GM18511 (cell line): ENCODE measurements at regions not wholly inside any gene's neighbourhood (a gene's known extent, or its start where the extent isn't known, plus 50 kb on each side); places are given as distances from the start of the nearest gene placed in this dataset.

Experiments
- ATAC-seq: cut with Tn5 transposase; IDR thresholded peaks from one replicate; pipeline ENCODE4 v1.9.1; 2021; ENCODE audit warnings: mild to moderate bottlenecking, moderate library complexity; ENCODE audit not compliant: unreplicated experiment

DNA sequence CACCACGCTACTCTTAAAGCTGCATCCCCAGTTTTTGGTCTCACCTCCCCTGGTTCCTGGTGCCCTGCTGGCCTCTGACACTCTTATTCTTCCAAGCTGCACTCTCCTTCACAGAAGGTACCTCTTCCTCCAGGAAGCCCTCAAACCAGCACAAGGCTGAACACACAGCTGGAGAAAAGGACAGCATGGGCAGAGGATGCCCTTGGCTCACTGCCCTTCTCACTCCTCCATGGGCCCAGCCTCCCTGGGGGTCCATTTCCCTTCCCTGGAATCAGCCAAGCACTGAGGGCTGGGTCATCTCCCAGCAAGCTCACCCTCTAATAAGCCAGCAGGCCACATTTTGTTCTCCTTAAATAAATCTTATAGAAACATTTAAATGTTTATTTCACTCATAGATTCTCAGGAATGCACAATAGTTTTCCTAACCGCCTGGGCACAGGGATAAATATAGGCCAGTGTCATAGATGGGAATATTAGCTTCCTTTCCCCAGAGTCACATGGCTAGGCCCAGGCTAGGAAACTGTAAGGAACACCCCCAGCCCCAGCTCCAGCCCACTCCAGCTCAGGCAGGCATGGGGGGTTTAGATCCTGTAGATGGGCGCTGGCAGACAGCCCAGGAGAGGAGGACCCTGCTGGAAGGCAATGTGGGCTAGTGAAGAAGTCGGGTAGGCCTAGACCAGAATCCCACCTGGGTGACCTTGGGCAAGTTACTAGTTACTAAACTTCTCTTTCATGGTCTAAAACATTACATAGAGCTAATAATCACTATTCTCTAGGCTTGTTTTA is 51.5 kb downstream of the IRAG1 start:
- ATAC-seq, result no peak

DNA sequence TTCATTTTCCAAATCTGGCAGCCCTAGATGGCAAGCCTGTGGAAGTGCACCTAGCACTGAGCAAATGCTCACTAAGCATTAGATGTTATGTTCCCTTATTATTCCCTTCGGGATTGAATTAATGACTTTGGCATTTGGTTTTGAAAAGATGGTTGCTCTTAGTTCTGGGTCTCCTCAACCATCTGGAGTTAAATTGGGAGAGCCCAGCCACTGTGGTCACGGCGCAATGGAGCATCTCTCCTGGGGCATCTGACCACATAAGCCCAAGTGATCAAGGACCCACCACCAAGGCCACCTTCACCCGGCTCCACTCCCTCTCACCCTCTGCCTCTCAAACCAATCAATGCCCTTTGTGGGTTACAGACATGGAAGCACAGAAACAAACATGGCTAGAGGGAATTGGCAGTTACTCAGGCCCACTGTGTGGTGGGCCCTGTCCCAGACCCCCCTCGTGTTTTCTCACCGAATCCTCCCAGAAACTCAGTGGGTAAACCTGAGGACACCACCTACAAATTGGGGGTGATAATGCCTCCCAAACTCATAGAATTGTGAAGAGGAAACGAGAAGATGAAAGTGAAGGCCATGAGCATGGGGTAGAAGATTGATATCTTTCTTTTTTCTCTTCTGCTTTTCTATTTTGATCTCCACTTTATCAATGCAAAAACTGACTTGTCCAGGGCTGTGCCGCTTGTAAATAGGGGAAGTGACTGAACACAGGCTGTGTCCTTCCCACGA is 52.2 kb downstream of the IRAG1 start:
- peak; percentile 85 for ATAC-seq

DNA sequence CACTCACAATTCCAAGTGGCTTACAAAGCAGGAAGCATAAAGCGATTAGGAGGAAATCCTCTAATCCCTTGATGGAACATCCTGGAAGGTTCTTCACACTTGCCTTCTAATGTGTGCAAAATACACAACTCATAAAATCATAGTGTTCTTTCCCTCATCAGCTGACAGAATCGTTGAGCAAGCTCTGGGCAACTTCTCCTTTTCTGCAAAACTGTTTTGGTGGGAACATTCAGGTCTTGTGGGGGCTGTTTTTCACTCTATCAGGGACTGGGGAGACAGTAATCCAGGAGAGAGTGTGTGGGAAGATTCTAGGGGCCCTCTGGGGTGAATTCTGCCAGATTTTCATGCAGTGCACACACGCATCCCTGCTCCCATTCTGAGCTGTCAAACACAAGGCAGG is 53.2 kb downstream of the IRAG1 start:
- no peak for ATAC-seq

DNA sequence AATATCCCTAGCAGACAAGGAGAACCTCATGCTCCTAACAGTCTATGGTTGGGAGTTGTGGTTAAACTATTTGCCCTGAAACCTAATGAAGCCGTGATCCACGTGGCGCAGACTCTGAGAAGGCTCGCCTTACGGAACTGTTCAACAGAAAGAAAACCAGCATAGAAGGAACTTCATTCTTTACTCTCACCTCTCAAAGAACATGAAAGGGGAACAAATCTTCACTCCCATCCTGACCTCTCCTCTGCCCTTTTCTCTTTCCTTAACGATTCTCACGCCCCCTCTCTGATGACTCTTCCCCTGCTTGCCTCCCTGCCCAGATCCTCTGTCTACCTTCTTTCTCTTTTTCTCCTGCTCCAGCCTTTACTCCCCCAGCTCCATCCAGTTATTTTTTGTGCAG is 54.2 kb downstream of the IRAG1 start:
- ATAC-seq, result no peak

DNA sequence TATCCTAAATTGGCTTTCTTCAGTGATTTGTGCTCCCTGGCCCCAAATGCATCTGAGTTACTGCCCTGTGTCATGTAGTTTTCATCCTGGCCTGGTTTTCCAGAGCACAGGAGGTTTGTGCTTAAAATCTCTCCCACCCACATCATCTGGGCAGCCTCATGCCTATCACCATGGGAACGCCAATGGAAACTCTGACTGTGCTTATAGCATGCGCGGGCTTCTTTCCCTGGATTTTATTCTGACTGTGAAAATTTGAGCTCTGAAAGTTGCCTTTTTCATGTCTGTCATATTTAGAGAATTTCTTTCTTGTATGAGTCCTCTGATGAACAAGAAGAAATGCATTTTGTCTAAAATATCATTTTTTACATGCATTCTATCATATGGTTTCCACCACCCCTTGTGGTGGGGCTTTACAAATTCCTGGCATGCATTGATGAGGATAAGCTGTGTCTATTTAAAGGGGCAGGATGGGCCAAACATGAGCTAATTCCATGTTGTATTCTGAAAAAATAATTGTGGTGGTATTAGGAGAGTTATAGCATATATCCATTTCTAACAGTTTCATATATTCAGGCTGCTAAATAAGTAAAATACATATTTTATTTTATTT is 55.1 kb downstream of the IRAG1 start:
- ATAC-seq, result no peak

DNA sequence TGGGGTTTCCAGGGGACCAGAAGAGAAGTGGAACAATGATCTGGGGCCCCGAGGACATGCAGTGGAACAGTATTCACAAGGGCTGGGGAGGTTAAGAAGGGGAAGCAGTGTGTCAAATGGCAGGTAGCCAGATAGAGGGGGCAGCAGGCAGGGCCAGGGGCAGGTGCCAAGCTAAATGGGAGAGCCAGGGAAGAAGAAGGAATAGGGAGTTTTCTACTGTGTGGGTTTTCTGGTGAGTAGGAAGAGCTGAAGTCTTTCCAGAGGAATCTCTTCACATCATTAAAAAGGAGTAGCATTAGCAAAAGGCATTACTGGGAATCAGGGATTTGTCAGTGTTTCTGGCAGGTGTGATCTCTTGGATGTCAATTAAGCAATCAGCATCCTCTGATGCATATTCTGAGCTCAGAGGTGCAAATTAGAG is 55.8 kb downstream of the IRAG1 start:
- ATAC-seq, result no peak

DNA sequence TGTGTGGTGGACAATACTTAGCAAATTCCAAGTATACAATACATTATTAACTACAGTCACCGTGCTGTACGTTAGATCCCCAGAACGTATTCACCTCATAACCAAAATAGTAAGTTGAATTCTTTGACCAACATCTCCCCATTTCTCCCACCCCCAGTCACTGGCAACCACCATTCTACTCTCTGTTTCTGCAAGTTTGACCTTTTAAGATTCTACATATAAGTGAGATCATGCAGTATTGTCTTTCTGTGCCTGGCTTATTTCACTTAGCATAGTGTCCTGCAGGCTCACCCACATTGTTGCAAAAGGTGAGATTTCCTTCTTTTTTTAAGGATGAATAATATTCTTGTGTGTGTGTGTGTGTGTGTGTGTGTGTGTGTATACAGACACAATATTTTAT is 59.1 kb downstream of the IRAG1 start:
- no peak for ATAC-seq

DNA sequence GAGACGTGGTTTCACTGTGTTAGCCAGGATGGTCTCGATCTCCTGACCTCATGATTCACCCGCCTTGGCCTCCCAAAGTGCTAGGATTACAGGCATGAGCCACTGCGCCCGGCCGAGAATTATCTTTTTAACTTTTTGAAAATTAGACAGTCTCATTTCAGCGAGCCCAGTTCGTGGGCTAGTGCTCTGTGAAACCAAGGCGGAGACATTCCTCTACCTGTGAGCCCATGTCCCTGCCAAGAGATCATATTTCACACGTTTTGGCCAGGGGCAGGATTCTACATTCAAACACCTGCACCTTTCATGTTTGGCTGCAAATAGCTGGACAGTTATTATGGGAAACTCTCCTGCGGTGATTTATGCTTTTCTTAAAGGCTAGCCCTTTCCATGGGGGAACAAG is 60.3 kb downstream of the IRAG1 start:
- no peak for ATAC-seq

DNA sequence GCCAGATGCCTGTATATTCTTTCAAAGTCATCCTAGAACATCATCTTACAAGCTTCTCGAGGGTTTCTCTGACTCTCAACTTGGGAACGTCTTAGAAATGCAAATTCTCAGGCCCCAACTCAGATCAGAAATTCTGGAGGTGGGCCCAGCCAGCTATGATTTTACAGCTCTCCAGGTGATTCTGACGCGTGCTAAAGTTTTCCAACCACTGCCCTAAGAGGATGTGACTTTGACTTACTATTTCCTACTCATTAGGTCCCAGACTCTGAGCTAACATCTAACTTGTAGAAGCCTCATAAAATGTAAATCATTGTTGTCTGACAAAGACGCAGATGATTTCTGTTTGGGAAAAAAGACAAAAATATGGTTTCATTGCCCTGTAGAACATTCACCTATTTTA is 61.1 kb downstream of the IRAG1 start:
- no peak for ATAC-seq

DNA sequence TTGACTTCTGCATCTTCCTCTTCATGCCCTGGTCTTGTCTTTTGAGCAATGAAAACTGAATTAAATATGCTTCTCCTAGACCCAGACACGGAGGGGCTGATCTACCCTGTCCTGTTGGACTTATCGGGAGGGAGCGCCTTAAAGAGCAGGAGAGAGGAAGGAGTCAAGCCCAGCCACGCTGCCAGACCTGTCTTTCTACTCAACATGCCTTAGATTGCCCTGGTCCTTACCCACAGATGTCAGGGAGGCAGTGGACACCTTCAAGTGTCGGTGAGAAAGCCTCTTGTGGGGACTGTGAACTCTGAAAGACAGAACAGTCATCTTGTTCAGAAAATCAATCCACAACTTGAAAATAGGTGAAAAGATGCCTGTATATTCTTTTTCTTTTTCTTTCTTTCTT is 61.8 kb downstream of the IRAG1 start:
- no peak for ATAC-seq

DNA sequence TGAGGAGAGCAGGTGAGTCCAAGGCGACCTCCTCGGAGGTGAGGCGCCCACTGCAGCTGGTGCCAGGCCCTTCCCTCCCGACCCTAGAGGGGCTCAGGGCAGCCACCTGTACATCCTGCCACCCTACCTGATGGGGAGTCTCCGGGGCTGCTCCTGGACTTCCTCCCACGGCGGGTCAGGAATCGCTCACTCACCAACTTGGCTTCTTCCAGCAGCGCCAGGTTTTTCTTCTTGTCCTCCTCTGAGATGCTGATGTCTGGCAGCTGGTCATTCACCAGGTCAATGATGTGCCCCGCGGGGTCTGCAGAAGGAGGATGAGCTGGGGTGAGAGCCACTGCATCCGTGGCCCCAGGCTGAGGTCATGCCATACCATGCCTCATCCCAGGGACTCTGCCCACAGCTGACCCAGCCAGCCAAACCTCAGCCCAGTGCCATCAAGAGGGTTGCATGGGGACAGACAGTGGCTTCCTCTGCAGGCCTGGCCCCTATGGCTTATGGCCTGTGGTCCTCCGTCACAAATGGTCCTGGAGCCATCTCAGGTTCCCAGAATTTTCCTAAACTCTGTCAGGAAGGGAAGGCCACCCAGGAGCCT is 61.0 kb upstream of the LYVE1 start:
- no peak for ATAC-seq

DNA sequence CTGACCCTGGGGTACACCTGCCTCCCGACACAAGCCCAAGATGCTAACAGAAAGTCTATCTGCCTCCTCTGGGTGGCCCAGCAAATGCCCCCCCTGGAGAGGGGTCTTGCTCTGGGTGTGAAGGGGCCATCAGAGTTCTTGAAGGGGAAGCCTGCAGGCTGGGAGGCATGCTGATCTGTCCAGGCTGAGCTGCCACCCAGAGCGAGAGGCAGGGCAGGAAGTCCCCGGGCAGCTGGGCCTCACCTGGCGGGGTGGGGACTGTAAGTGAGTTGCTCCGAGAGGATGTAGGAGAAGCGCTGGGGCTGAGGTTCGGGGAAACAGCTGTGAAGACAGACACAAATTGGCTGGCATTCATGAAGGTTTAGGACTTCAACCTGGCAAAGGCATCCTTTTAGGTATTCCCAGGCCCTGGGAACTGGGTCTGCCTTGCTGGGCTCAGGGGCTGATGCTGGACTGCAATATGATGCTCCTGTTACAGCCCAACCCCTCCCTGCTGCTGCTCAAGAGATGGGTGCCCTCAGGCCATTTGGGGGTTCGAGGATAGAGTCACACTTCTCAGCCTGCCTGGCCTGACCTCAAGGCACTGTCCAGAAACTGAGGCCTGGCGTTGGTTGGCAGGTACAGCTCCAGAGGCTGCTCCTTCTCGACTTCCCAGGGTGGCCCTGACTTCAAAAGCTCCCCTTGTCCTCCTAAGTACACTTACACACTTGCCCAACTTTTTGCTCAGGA is 60.2 kb upstream of the LYVE1 start:
- ATAC-seq, result no peak

DNA sequence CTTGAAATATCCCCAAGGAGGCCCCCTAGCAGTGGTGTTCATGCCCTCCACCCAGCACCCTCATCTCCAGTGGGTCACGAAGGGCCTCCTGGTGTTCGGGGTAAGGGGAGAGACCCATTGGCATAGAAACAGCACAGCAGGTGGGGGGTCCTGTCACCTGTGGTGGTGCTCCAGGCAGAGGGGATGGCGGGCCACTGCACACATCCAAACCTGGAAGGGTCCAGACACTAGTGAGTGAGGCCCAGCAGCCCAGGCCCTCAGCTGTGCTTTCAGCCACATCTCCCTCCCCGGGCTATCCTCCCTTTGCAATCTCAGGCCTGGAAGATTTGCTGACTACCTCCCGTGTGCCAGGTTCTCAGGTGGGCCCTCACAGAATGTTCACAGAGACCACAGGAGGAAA is 59.4 kb upstream of the LYVE1 start:
- no peak for ATAC-seq

DNA sequence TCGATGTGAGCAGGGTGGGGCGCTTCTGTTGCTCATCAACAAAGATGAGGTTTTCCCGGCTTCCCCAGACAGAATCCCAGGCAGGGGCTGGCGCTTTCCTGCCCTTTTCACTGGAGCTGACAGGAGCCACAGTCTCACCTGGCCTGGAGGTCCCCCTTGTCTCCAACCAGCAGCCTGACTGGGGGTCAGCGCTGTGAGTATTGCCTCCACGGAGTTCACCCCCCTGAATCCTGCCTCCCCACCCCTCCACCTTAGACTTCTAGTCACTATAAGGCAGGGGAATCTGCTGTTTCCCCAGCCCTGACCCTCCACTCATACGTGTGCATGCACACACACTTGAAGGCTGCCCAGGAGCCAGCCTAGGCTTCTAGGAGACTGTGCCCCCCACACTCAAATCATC is 58.8 kb upstream of the LYVE1 start:
- ATAC-seq, result no peak

DNA sequence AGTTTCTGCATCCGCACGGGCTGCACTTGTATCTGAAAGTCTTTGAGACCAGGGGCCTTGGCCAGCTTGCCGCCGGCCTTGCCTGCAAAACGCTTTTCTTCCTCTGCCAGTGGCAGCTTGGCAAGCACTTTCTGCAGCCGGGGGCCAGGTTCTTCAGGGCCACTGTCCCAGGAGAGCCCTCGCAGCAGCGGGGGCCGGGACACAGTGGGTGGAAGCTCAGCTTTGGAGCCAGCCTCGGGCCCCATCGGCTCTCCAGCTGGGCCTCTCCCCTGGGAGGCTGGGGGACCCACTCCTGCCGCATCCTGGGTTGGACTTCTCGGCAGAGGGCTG is 57.5 kb upstream of the LYVE1 start:
- ATAC-seq, result no peak

DNA sequence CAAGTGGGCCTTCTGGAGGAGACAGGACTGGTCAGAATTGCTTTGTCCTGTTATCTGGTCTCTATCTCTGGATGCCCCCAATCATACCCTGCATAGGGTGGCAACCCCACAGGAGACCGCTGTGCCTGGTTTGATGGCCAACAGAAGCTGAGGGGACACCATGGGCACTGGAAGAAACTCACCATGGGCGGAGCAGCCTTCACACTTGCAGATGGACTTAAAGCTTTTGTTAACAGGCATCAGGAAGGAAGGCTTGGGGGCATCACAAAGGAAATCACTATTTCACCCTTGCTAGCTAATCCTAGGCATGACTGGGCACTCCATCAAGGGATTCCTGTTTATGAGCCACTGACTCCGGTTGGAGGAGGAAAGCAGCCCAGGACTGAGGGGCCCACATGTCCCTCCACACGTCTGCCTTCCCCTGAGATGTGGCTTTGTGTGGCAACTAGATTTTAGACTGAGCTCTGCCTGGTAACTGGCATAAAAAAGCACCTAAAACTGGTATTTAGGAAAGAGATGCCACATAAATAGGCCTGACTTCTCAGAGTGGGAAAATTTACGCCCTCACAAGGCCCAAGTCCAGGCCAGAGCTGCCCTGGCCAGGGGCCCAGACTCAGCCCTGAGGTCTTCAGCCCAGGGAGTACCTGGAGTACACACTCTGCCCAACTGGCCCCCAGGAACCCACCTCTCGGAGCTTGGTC is 57.0 kb upstream of the LYVE1 start:
- no peak for ATAC-seq

DNA sequence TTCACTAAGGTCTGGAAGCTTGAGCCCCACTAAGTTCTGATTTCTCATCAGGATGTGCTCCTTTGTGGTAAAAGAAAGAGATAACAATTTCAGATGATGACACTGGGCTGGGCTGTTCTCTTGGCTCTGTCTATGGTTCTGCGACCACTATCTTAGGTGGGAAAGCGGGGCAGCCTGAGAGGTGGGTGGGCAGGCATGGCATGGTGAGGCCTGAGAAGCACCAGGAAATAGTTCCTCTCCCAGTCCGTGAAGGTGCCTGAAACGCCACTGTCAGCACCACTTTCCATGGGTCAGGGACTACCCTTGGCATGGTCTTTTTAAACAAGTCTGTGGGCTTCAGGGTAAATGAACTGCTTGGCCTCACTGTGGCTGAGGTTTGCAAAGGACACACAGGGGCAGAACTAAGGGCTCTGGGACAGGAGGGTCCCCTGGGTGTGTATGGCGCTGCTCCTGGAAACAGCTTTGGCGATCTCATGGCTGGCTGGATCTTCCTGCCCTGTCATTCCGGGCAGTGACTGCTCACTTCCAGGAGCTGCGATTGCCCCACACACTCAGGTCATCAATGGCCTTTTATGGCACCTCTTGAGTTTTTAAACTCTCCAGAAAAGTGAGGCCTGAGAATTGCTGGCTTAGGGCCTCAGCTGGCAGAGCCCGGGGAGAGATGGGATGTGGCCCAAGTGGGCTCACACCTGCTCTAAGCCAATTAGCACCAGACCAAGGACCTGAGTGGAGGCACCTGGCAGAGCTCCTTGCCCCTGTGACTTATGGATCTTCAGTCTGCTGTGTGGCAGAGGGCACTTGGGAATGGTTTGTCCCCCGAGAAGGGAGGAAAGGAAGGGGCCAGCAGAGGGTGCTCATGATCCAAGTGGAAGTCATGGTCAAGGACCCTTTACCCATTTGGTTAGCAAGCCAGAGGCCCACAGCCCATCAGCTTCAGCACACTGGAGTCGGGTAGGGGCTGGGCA is 55.6 kb upstream of the LYVE1 start:
- ATAC-seq, result no peak

DNA sequence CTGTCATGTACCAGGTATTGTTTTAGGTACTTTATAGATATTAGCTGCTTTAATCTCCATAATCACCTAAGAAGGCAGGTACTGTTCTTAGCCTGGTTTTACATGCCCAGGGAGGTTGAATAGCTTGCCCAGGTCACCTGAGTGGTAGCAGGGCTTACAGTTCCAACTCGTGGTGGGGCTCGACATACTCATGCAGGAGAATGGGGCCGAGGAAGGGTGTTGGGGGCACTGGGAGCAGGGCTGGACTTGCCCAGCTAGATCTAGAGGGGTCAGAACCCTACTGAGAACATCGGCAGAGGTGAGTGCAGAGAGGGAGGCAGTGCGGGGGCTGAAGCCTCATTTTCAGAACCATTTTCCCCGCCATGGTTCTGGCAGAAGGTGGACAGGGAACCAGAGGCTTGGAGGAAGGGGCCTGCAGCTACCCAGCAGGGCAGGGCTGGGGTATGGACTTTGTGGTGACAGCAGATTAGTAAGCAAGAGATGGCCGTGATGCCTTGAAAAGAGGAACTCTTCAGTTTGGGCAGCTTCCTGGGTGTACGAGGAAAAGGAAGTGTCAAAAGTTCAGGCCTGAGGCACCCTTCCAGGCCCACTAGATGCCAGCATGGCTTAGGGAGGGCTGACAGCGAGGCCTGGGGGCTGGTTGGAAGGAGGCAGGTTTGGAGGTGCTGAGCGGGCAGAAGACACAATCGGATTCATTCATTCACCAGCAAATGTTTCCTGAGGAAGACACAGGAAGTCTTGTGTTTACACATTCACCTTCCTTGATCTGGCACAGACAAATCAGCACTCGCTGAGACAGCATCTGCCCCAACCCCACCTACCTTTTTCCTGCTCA is 54.7 kb upstream of the LYVE1 start:
- no peak for ATAC-seq

DNA sequence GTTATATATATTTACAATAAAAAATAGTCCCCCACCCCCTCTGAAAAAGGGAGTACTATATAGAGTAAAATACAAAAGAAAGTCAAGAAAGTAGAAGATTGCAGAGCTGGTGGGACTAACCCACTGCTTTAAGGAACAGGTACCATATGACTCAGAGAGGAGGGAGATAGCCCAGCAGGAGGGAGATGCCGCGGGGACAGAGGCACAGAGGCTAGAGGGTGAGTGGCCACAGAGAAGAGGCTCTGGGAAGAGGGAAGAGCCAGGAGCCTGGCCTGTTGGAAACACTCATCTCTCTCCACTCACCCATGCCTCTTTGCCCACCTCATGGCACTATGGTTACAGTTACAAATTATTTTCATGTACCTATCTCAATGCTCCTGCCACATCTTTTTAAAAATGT is 53.6 kb upstream of the LYVE1 start:
- ATAC-seq, result no peak
